ENCODE measurements at regions not wholly inside any gene's neighbourhood (a gene's known extent, or its start where the extent isn't known, plus 50 kb on each side); places are given as distances from the start of the nearest gene placed in this dataset.

GRCh38 chr2:79437433-79438267, 75.2 kb upstream of the CTNNA2 start:
- no peaks in the 10 kb centered on the region for H3K9me3 ChIP-seq
- DNase-seq, result no peak
- 14 to 17% (median 14%) methylated on average over 16 of the region's 16 CpGs for WGBS, 3 donors
- no peak overlapping the region for H3K27ac ChIP-seq
- intact Hi-C loops (cut with DNase I), result no loop called here
- H3K4me1 ChIP-seq (ENCODE audit: insufficient read depth), result no peaks in the 10 kb centered on the region
- TF ChIP-seq EP300 (IDR thresholded peaks at IDR 0.05), result no peak
- no peak for TF ChIP-seq POLR2A (IDR thresholded peaks at IDR 0.05)
- TF ChIP-seq CTCF (IDR thresholded peaks at IDR 0.05), result no peak
- no peaks in the 10 kb centered on the region for H3K27me3 ChIP-seq
- no peak overlapping the region for H3K4me3 ChIP-seq
- H3K36me3 ChIP-seq, result no peaks in the 10 kb centered on the region

- H3K36me3 ChIP-seq, result no peaks in the 10 kb centered on the region
- TF ChIP-seq CTCF (IDR thresholded peaks at IDR 0.05), result no peak
- TF ChIP-seq EP300 (IDR thresholded peaks at IDR 0.05), result no peak
- no peak for TF ChIP-seq POLR2A (IDR thresholded peaks at IDR 0.05)
- H3K4me1 ChIP-seq (ENCODE audit: insufficient read depth), result no peaks in the 10 kb centered on the region
- no peak overlapping the region for H3K27ac ChIP-seq
- H3K27me3 ChIP-seq, result no peaks in the 10 kb centered on the region
- H3K4me3 ChIP-seq, result no peak overlapping the region
- no peak for DNase-seq
- no peaks in the 10 kb centered on the region for H3K9me3 ChIP-seq
- intact Hi-C loops (cut with DNase I), result no loop called here
- WGBS, 3 donors, result 67 to 88% (median 76%) methylated on average over 2 of the region's 2 CpGs
Observed at GRCh38 chr2:79434362-79434761, 78.5 kb upstream of the CTNNA2 start.

GRCh38 chr2:79432731-79433146, 80.1 kb upstream of the CTNNA2 start:
- H3K9me3 ChIP-seq, result no peaks in the 10 kb centered on the region
- H3K27ac ChIP-seq, result no peak overlapping the region
- H3K4me1 ChIP-seq (ENCODE audit: insufficient read depth), result no peaks in the 10 kb centered on the region
- H3K36me3 ChIP-seq, result no peaks in the 10 kb centered on the region
- H3K27me3 ChIP-seq, result no peaks in the 10 kb centered on the region
- no peak overlapping the region for H3K4me3 ChIP-seq
- TF ChIP-seq CTCF (IDR thresholded peaks at IDR 0.05), result no peak
- no peak for TF ChIP-seq POLR2A (IDR thresholded peaks at IDR 0.05)
- no peak for TF ChIP-seq EP300 (IDR thresholded peaks at IDR 0.05)
- intact Hi-C loops (cut with DNase I), result no loop called here
- WGBS, 3 donors, result 17 to 30% (median 24%) methylated on average over 3 of the region's 3 CpGs
- DNase-seq, result no peak

- no peaks in the 10 kb centered on the region for H3K9me3 ChIP-seq
- WGBS, 3 donors, result 51 to 60% (median 58%) methylated on average over 1 of the region's 1 CpG
- intact Hi-C loops (cut with DNase I), result no loop called here
- no peaks in the 10 kb centered on the region for H3K4me1 ChIP-seq (ENCODE audit: insufficient read depth)
- TF ChIP-seq EP300 (IDR thresholded peaks at IDR 0.05) (no peak), POLR2A (IDR thresholded peaks at IDR 0.05) (no peak), CTCF (IDR thresholded peaks at IDR 0.05) (no peak)
- no peaks in the 10 kb centered on the region for H3K27me3 ChIP-seq
- no peaks in the 10 kb centered on the region for H3K36me3 ChIP-seq
- DNase-seq, result no peak
- no peak overlapping the region for H3K27ac ChIP-seq
- no peak overlapping the region for H3K4me3 ChIP-seq
Observed at GRCh38 chr2:79428745-79429144, 84.1 kb upstream of the CTNNA2 start.

All from ovary (tissue), 7 donors.